NCI-H345 treated with DMSO at 0.1 percent for 48 hours (cell line): ENCODE measurements at regions not wholly inside any gene's neighbourhood (a gene's known extent, or its start where the extent isn't known, plus 50 kb on each side); places are given as distances from the start of the nearest gene placed in this dataset.

Experiments used
- DNase-seq: peaks from one replicate; lab custom pipeline; 2025; ENCODE audit not compliant: unreplicated experiment; lab: John Stamatoyannopoulos, UW

DNA sequence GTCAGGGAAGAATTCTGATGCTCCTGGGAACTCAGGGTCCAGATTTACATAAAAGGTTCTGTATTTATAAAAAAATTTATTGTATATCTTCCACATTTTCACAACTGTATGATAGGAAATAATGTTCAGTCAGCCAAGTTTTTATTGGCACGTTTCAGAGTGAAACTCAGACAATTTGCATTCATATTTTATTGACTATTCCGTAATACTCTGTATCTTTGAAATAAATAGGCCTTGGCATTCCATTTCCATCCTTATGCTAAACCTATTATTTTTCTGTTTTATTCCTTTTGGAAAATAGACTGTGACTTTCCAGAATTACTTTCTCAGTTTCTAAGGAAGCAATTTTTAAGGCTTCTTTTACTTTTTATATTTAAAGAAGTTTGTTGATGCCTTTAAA, 329.0 kb downstream of the OLFM3 start:
- DNase-seq, result no peak

DNA sequence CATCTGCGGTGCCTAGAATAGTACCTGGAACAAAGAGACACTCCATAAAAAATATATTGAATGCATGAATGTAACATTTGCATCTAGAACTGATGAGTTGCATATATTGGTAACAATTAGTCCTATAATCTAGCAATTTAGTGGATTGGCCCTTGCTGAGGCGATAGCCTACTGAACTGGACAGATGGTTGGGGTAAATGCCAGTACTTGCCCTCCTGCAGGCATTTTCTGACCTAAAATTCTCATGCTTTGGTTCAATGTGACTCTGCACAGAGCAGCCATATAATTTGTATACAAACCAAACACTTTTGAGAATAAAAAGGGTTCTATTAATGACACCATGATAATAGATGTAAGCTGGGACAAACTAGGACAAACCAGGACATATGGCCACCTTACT, 313.6 kb downstream of the OLFM3 start:
- DNase-seq, result no peak

DNA sequence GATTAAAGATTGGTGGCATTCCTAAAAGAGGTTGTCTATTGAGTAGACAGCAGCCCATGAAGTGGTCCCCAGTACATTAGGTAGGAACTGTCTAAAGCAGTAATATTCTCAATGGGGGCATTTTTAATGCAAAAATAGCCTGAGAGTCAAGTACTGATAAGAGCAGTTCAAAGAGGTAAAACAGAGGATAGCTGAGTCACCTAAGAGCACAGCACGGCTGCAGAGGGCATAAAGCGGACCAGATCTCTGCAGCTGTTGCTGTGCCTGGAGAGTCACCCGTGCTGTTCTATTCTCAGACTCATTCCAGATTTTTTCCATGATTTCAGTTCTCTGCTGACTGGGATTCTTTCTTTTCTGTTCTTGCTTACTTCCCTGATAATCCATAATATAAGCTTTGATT, 313.2 kb downstream of the OLFM3 start:
- DNase-seq, result no peak

DNA sequence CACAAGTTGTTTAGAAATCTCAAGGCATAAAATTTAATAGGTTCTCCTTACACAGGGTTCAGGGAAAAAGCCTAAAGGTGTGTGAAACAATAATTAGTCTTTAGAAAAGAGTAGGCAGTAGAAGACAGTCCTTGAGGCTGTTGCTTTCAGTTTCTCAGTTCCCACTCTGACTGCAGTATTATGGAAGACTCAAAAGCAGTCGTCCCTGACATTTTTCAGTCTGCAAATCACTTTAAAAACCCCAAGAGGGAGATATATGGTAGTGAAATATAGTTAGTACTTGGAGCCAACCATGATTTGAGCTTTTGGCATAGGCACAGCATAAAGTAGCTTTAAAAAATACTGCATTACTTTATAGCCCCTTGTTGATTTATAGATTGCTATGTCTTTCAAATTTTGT, 299.7 kb downstream of the OLFM3 start:
- DNase-seq, result no peak

DNA sequence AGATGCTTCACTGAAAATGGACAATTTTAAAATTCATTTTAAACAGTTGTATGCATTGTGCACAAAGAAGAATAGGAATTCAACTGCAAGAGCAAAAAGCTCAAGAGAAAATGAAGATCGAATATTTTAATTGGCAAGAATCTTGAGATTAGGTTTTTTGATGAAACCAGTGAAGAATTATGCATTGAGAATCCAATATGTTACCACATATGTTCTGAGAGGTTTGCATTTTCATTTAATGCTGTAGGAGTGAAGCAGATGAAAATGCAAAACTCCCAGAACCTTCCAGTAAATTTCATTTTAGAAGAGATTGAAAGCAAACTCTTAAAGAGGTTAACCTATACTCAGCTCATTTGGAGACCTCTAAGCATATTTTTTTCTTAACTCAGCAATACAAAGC, 298.0 kb downstream of the OLFM3 start:
- no peak for DNase-seq

DNA sequence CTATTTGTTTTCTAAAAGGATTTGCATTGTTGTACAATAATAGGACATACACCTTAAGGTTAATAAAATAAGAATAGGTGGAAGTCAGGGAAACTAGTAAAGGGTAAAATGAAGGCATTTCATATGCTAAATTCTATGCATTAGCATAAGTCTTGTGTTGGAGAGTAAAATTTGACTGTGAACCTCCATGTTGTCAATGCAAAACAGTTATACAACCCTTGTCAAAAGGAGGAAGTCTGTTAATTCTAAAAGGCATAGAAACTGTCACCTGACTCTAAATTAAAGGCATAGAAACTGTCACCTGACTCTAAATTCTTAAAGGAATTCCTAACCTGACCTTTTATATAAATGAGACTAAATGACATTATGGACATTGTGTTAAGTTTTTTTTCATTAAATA, 291.8 kb downstream of the OLFM3 start:
- DNase-seq, result no peak

DNA sequence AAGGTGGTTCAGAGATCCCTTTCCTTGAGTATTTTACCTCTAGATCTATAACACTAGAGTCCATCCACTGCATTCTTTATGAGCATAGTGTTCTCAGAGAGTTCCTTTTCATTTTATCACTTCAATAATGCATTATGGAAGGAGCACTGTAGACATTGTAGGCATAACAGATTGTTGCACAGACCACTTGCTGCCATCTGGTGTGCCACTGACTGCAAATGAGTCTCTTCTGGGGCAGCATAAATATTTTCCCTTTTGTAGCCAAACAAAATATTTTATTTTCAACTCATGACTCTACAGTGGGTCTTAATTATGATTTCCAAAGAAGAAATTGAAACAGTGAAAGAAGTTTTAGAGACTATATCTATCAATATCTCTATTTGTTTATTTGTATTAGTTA, 290.4 kb downstream of the OLFM3 start:
- DNase-seq, result no peak

DNA sequence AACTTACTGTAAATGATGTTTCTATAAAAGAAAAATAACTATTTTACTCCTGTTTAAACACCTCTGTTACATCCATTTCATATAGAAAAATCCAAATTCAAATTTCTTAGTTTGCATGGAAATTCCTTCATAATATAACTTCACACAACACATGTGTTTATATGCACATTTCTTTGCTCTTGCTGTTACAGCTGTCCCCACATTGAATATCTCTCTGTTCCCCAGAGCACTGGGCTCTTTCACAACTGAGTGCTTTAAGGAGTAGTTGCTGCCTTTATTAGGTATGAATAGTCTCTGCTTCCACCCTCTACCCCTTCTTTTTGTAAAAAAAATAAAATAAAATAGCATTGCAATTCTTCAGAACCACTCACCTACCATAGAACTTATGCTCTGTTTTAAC, 287.0 kb downstream of the OLFM3 start:
- no peak for DNase-seq

DNA sequence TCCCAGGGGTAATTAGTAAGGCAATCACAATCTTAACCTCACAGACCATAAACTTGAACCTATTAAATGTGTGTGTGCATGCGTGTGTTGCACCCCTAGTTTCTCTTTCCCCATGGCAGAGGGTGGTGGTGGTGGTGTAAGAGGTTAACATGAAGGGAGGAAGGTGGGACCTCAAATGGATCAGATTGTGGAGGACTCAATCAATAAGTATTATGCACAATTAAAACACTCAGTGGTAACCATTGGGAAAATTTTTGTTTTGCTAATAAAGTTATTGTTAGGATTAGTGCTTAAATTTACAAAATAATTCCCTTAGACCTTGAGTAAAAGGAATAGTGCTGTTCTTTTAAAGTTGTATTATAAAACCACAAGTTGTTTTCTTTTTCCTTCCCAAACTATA, 283.0 kb downstream of the OLFM3 start:
- DNase-seq, result no peak

DNA sequence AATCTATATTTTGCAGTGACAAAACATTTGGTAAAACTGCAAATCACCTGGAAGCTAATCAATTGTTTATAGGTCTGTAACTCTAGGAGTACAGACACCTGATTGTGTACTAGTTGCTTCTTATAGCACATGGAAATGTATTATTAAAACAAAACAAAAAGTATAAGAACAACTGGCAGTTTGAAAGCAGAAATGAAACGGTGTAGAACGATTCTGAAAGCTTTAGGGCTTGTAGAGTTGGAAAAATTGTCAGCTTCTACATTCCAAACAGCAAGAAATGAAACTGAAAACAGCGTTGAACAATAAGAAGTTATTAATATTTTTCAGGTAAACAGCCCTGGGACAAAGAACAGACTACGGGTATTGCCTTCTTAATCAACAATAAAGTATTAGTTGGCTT, 273.3 kb downstream of the OLFM3 start:
- DNase-seq, result no peak

DNA sequence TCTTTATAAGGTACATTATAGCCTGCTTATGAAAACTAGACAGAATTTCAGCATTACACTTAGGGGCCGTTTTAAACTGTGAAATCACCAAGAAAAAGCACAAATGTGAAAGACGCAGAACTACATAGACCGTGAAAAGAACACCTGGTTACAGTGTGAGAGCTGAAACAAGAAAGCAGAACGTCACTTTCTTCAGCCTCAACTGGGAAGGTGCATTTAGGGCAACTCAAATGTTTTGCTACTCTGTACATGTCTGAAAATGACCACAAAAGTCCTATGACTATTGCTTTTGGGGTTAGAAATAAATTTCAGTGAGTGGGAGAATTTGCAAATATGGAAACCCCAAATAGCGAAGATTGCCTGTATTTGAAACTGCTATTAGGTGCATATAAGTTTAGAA, 268.7 kb downstream of the OLFM3 start:
- no peak for DNase-seq

DNA sequence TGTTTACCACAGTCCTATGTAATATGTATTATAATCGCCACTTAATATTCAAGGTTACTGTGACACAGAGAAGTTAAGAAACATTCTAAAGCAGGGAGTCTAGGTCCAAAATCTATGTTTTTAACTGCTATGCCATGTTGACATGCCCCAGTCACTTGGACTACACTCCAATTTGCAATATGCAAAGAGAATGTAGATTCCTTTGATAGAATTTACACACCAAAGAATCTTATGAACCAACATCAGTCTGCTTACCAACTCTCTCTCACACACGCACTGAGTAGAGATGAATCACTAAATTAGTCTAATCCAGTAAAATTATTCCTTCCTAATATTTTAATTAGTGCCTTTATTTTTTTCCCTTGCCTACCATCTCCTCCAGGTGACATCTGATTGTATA, 266.2 kb downstream of the OLFM3 start:
- no peak for DNase-seq

DNA sequence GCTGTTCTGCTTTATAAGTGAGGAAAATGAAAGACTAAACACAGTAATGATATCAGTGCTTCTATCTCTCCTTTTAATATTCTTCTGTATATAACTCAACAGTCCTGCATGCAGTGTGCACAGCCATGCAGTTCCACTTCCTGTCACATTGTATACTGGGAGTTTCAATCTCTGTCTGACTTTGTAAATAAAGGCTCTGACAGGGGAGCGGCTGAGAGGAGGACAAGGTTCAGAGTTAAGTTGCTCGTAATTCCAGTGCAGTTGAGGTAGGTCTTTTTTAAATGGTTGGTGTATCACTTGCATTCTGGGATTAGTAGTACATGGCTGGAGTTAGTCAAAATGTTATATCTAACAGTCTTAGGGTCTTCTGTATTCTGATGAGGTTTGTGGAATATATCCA, 264.5 kb downstream of the OLFM3 start:
- no peak for DNase-seq

DNA sequence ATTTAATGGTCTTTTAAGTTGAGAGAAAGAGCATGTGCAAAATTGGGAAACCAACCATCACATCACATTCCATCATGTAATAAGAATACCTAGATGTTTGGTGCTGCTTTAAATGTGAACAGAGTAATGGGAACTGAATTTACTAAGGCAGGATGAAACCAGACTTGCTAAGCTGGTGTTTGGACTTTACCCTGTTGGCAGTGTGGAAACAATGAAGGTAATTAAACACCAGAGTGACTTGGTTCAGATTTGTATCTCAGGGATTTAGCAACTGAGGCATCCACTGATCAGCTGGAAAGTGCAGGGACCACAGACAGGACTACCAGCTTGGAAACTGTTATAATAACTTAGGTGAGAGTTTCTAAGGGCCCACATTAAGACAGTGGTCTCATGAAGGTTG, 263.4 kb downstream of the OLFM3 start:
- no peak for DNase-seq

DNA sequence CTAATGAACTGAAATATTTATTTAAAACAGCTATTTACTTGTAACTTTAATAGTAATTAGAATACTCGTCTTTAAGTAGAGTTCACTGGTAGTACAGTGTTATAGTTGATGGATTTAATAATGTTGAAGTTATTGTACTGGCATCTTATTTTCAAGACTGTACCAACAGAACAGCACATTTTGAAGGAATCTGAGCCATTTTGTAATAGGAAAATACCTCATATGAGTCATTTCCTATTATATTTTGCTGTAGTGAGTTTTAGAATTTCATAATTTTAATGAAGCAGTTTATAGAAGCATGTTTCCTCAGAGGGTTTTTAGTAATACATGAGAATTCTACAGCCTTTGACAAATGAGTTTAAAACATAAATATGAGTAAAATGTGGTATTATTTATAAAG, 258.3 kb downstream of the OLFM3 start:
- DNase-seq, result no peak

DNA sequence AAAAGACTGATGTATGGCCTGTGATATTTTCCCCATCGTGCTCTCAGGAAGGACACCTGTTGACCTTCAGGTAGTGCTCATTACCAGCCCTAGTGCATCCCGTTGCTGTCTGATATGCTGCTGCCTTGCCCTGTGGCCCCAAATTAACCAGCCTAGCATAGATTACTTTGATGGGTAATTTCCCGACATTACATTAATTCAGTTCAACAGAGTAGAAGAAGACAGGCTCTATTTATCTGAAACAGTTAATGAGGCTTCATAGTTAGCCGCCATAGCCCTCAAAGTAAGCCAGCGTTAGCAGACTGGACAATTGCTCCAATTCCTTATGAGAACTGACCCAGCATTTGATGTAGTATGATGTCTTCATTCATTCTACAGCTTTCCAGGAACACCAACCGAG, 257.6 kb downstream of the OLFM3 start:
- no peak for DNase-seq

DNA sequence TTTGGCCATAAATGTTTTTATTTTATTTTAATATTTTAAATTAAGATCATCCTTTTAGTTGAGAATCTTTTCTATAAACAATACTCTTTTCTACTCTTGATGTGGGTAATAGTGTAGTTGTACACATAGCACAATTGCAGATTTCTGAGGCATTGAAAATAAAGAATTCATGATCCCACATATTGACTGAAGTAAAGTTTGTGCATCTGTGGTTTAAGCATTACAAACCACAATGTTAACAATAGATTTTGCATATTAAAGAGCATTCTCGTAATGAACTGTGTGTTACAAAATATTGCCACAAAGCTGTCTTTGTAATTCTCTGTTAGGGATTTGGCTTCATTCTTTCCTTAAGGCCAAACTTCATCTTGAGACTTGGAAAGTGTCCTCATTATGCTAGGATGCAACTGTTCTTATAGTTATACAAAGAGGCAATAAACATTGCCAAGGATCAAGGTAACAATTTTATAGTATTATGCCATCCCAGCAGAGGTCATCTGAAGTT, 256.8 kb downstream of the OLFM3 start:
- no peak for DNase-seq

DNA sequence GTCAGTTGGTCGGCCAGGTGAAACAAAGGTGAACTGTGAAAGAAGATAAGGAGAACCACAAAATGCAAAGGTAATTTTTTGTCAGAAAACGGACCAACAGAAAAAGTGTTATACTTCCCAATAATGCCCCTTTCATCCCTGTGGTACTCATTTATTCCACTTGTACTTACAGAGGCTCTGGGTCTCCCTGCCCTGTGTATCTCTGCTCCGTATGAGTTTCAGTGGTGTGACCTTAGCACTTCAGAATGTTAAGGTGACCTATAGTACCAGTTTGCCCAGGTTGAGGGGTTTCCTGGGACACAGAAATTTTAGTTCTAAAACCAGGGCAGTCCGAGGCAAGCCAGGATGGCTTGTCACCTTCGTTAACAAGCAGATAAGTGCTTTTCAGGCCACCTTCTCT, 254.8 kb downstream of the OLFM3 start:
- no peak for DNase-seq

DNA sequence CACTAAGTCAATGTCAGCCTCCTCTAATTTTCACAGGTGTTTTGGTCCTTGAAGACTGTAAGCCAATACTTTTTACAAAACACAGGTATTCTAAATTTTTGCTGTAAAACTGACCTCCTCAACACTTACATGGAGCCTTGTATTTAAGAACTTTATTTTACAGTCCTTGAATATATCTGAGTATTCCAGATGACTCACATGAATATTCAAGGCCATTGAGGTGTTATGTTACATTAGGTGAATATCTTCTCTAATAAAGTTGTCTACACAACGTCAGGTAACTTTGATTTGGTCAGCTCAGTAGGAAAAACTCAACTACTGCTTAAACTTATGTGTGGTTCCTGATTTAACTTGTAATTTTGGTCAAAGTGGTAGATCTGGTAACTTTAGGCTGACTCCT, 254.2 kb downstream of the OLFM3 start:
- DNase-seq, result no peak

DNA sequence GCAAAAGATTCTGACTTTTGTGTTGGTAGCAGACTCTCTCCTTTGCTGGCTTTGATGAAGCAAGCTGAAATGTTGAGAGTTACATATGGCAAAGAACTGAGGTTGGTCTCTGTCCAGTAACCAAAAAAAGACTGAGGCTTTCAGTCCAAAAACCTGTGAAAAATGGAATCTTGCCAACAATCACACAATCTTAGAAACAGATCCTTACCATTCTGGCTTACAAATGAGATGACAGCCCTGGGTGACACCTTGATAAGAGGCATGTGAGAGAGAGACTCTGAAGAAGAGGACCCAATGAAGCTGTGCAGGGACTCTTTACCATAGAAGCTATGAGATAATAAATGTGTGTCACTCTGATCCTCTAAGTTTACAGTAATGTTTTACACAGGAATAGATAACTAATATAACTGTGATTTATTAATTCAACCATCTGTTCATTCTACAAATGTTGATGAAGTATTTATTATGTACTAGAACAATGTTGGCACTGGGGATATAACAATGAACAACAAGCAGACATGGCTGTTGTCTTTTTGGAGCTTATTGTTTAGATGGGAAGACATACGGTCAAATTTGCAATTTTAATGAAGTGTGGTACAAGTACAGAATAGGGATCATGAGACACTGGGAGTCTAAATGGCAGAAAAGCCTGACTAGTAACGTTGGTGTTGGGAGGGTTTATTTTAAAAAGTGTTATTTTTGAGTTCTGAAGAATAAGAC, 251.0 kb downstream of the OLFM3 start:
- DNase-seq, result no peak

DNA sequence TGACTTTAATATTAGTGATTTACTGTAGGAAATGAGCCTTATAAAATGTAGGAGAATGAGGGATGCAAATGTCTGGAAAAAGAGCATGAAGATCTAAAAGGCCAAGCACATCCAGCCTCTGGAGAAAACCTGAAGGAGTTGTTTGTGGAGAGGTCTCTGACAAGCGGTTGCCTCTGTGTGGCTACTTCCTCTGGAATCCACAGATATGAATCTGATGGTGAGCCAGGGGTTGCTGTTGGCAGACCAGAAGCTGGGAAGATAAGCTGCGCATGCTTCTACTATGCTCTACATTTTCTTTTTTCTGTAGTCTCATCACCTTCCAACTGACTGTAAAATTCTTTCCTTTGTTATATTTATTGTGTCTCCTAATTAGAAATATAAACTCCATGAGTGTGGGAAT, 248.6 kb downstream of the OLFM3 start:
- DNase-seq, result no peak
